ENCODE measurements at regions not wholly inside any gene's neighbourhood (a gene's known extent, or its start where the extent isn't known, plus 50 kb on each side); places are given as distances from the start of the nearest gene placed in this dataset.

DNA sequence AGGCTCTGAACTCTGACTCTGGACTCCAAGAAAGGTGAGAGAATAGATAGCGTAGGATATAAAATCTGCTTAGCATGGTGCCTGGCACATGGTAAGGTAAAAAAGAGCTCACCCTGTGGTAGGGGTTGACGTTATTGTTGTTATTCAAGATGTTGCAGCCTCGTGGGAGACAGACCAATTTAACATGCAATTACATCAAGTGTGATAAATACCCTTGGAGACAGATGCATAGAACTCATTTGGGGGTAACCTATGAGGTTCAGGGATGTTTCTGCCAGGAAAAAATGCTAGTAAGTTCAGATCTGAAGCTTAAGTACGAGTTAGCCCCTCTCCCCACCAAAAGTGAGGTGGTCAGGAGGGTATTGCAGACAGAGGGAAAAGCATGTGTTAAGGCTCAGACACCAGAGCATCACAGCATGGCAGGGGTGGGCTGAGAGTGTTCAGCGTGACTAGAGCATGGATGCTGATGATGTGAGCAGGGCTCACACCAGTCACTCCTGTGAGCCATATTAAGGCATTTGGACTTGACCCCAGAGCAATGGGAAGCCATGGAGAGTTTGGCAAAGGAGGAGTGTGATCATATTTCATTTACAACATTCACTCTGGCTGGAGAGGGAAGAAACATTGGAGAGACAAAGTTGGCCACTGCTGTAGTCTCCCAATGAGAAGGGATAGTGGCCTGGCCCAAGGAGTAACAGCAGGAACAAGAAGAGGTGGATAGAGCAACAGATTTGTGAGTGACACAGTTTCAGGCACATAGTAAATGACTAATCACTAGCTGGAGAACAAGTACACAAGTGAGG lies 181.0 kb downstream of the UACA start:
- no peak for TF ChIP-seq CREB1 (IDR thresholded peaks at IDR 0.05; ENCODE audit: low read depth)
- no peak for TF ChIP-seq TAF1 (IDR thresholded peaks at IDR 0.05; ENCODE audit: low read depth)
- no peak for TF ChIP-seq REST (IDR thresholded peaks at IDR 0.05; ENCODE audit: low read depth)
- no peak for TF ChIP-seq EGR1 (IDR thresholded peaks at IDR 0.05)
- no peak for TF ChIP-seq CEBPB (IDR thresholded peaks at IDR 0.05)
- no peak for TF ChIP-seq TEAD4 (IDR thresholded peaks at IDR 0.05)
- TF ChIP-seq RAD21 (IDR thresholded peaks at IDR 0.05; ENCODE audit: low read depth): no peak
- TF ChIP-seq EP300 (IDR thresholded peaks at IDR 0.05; ENCODE audit: borderline replicate concordance): no peak
- no peak for TF ChIP-seq YY1 (IDR thresholded peaks at IDR 0.05; ENCODE audit: low read depth)
- TF ChIP-seq NFIC (IDR thresholded peaks at IDR 0.05): no peak
- no peak for TF ChIP-seq MAX (IDR thresholded peaks at IDR 0.05)

Measured in Ishikawa (cell line).